ENCODE measurements at regions not wholly inside any gene's neighbourhood (a gene's known extent, or its start where the extent isn't known, plus 50 kb on each side); places are given as distances from the start of the nearest gene placed in this dataset.

- Mint-ChIP-seq H3K4me1 (ENCODE audit: low read depth) (peaks cover 5% of the 10 kb centered on the region), H3K36me3 (ENCODE audit: low read depth) (peaks cover 5% of the 10 kb centered on the region), H3K27ac (ENCODE audit: unreplicated experiment) (no peak overlapping the region), H3K9me3 (ENCODE audit: low read depth) (no peaks in the 10 kb centered on the region), H3K27me3 (ENCODE audit: low read depth) (peaks cover 4% of the 10 kb centered on the region), H3K4me3 (ENCODE audit: unreplicated experiment) (no peak overlapping the region)
- TF ChIP-seq, protein P1, sequence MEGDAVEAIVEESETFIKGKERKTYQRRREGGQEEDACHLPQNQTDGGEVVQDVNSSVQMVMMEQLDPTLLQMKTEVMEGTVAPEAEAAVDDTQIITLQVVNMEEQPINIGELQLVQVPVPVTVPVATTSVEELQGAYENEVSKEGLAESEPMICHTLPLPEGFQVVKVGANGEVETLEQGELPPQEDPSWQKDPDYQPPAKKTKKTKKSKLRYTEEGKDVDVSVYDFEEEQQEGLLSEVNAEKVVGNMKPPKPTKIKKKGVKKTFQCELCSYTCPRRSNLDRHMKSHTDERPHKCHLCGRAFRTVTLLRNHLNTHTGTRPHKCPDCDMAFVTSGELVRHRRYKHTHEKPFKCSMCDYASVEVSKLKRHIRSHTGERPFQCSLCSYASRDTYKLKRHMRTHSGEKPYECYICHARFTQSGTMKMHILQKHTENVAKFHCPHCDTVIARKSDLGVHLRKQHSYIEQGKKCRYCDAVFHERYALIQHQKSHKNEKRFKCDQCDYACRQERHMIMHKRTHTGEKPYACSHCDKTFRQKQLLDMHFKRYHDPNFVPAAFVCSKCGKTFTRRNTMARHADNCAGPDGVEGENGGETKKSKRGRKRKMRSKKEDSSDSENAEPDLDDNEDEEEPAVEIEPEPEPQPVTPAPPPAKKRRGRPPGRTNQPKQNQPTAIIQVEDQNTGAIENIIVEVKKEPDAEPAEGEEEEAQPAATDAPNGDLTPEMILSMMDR (IDR thresholded peaks at IDR 0.05) = no peak
- DNase-seq (ENCODE audit: low spot score) = no peak
These were observed 159.9 kb upstream of the CDYL start for GRCh38 chr6:4616311-4616710.

DNA sequence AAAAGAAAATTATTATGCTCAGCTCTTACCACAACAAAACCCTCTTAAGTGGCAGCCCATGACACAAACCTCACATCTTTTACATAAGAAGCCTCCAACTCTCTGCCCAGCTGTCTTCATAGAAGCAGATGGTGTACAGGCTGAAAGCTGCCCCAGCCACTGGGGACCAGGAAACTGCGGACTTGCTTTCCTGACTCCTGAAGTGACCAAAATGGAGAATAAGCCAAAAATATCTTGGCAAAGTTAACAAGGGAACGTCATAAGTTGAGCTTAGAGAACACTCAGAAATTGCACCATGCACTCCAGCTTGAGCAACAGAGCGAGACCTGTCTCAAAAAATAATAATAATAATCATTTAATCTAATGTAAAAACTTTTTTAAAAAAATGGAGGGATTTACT lies 160.3 kb upstream of the CDYL start:
- H3K27ac Mint-ChIP-seq (ENCODE audit: unreplicated experiment) = no peak overlapping the region
- H3K27me3 Mint-ChIP-seq (ENCODE audit: low read depth) = peaks cover 4% of the 10 kb centered on the region
- TF ChIP-seq, protein P1 (IDR thresholded peaks at IDR 0.05) = no peak
- no peaks in the 10 kb centered on the region for H3K9me3 Mint-ChIP-seq (ENCODE audit: low read depth)
- H3K36me3 Mint-ChIP-seq (ENCODE audit: low read depth) = peaks cover 5% of the 10 kb centered on the region
- no peak for DNase-seq (ENCODE audit: low spot score)
- H3K4me1 Mint-ChIP-seq (ENCODE audit: low read depth) = peaks cover 10% of the 10 kb centered on the region
- no peak overlapping the region for H3K4me3 Mint-ChIP-seq (ENCODE audit: unreplicated experiment)

DNA sequence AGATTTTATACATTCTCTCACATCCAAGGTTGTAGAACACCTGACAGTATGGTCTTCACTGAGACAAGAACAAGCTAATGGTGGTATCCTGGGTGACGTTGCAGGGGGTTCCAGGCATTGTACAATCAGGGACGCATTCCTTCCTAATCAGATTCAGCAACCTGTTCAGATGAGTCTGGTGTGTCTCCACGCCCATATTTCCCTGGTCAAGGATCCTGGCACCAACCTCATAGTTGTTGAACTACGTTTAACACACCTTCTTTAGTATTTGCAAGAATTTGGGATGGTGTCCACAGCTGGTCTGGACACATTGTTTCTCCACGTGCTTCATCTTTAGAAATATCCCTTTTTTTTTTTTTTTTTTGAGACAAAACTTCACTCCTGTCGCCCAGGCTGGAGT lies 161.0 kb upstream of the CDYL start:
- DNase-seq (ENCODE audit: low spot score) = no peak
- no peak overlapping the region for H3K27ac Mint-ChIP-seq (ENCODE audit: unreplicated experiment)
- TF ChIP-seq, protein P1 (IDR thresholded peaks at IDR 0.05) = no peak
- no peaks in the 10 kb centered on the region for H3K9me3 Mint-ChIP-seq (ENCODE audit: low read depth)
- H3K4me1 Mint-ChIP-seq (ENCODE audit: low read depth) = peaks cover 16% of the 10 kb centered on the region
- peaks cover 5% of the 10 kb centered on the region for H3K36me3 Mint-ChIP-seq (ENCODE audit: low read depth)
- no peak overlapping the region for H3K4me3 Mint-ChIP-seq (ENCODE audit: unreplicated experiment)
- peaks cover 4% of the 10 kb centered on the region for H3K27me3 Mint-ChIP-seq (ENCODE audit: low read depth)

- no peak for DNase-seq (ENCODE audit: low spot score)
- Mint-ChIP-seq H3K4me1 (ENCODE audit: low read depth) (peaks cover 20% of the 10 kb centered on the region), H3K27ac (ENCODE audit: unreplicated experiment) (no peak overlapping the region), H3K27me3 (ENCODE audit: low read depth) (peaks cover 4% of the 10 kb centered on the region), H3K4me3 (ENCODE audit: unreplicated experiment) (no peak overlapping the region), H3K9me3 (ENCODE audit: low read depth) (no peaks in the 10 kb centered on the region), H3K36me3 (ENCODE audit: low read depth) (peaks cover 5% of the 10 kb centered on the region)
- TF ChIP-seq, protein P1 (IDR thresholded peaks at IDR 0.05) = no peak
These were observed 161.6 kb upstream of the CDYL start for GRCh38 chr6:4614637-4615036.

DNA sequence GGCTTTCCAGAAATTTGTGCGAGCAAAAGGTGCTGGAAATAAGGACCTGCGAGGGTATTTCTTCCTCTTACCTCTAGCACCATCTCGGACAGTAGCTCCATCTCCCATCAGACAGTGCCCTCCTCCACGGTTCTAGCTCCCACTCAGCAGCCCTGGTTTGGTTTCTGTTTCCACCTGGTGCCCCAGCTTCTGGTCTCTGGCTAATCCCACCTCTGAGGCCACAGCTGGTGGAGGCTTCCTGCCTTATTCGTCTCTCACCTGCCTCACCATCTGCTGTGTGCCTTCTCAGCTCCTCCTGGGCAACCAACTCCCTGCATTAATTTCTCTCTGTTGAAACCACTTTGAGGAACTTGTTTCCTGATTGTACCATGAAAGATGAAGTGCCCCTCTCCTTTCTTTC lies 162.4 kb upstream of the CDYL start:
- Mint-ChIP-seq H3K27me3 (ENCODE audit: low read depth) (peaks cover 4% of the 10 kb centered on the region), H3K27ac (ENCODE audit: unreplicated experiment) (no peak overlapping the region), H3K36me3 (ENCODE audit: low read depth) (peaks cover 5% of the 10 kb centered on the region), H3K4me1 (ENCODE audit: low read depth) (peaks cover 23% of the 10 kb centered on the region), H3K4me3 (ENCODE audit: unreplicated experiment) (no peak overlapping the region), H3K9me3 (ENCODE audit: low read depth) (no peaks in the 10 kb centered on the region)
- DNase-seq (ENCODE audit: low spot score) = no peak
- TF ChIP-seq, protein P1 (IDR thresholded peaks at IDR 0.05) = no peak

All from chondrocyte (in vitro differentiated cells).